ENCODE measurements at regions not wholly inside any gene's neighbourhood (a gene's known extent, or its start where the extent isn't known, plus 50 kb on each side); places are given as distances from the start of the nearest gene placed in this dataset.

- TF ChIP-seq CTCF (IDR thresholded peaks at IDR 0.05): no peak
- TF ChIP-seq POLR2A (IDR thresholded peaks at IDR 0.05): no peak
Measured at GRCh38 chr18:56273541-56274219, 364.7 kb downstream of the TXNL1 start.
